ENCODE measurements at regions not wholly inside any gene's neighbourhood (a gene's known extent, or its start where the extent isn't known, plus 50 kb on each side); places are given as distances from the start of the nearest gene placed in this dataset.

DNA sequence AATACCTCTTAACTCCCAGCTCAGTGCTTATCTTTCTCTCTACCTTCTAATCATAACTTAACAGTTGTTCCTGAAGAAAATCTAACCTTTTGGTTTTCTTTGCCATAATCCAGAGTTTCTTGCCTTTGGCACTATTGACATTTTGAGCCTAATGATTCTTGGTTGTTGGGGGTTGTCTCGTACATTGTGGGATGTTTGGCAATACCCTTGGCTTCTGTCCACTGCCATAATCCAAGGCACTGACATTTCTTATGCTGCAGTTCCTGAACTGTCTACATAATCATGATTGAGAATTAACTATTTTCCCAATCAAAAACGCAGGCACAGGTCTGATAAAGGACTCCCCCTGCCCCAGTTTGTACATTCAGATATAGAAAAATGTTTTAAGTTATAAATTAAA, 203.2 kb upstream of the MEX3C start:
- no peak for DNase-seq

- no peak for DNase-seq
Observed at GRCh38 chr18:51401912-51402311, 204.4 kb upstream of the MEX3C start.

GRCh38 chr18:51404620-51405019, 207.1 kb upstream of the MEX3C start:
- no peak for DNase-seq

- DNase-seq = no peak
Observed at GRCh38 chr18:51405683-51406477, 208.4 kb upstream of the MEX3C start.

DNA sequence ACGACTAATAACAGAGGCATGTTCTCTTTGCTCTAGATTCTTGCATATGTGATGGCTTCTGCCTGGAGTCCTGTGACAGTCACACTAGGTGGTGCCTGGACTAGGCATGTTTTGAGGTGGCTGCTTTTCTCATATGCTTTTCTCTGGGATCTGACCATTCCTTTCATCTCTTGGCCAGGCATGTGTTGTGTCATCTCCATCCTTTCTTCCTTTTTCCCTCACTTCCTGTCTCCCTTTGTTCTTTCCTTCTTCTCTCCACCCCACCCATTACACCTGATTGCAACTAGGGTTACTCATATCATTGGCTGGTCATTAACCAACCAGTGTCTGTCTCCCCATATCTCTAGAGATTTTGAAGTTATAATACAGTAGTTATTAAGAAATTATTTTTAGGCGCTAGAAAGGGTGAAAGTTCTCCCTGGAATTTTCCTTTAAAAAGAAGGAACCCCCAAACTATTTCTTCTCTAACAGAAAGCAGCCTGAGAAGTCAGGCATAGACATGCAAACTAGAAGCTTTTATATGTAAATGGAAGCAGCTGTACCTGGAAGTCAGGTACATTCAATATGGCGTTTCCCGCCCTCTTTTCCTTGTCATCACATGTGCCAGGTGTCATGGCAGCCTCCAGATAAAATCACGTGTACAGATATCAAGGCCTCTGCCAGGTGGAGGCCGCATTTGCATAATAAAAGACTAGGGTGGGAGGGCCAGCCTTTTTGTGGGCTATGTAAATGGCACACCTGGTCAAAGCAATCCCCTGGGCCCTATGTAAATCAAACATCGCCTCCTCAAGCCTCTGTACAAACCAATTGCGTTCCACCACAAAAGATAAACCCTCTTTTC, 220.4 kb upstream of the MEX3C start:
- no peak for DNase-seq

DNA sequence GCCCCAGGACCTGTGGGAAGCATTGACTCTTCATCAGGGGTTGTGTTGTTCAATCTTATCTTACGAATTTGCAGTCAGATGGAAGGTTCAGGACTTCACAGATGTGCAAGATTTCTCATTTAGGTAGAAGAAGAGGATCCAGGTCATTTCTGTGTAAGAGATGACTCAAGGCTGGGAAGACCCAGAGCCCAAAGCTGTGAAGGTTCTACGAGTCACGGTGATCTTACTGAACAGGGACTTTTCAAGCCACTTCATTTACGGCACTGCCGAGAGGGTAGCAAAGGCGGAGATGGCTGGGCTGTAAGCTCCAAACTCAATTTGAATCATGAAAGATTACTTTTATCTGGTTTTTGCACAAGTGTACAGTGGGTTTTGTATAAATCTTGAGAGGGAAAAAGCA, 228.0 kb upstream of the MEX3C start:
- DNase-seq = no peak

GRCh38 chr18:51425889-51426288, 228.4 kb upstream of the MEX3C start:
- no peak for DNase-seq

DNA sequence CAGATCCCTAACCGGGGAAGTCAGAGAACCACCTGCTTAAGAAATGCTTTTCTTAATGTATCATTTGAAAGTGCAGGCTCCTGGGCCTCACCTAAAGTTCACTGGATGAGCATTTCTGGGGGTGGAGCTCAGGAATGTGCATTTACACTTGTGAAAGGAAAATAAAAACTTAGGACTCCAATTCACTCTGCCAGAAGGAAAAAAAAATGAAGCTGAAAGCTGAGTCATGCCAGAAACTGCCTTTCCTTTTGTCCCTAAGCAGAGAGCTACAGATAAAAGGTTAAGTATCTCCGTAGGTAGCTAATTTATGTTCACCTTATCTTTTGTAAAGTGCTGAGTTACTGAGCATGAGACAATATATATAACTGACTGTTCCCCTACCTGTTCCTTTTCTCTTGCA, 229.5 kb upstream of the MEX3C start:
- no peak for DNase-seq

DNA sequence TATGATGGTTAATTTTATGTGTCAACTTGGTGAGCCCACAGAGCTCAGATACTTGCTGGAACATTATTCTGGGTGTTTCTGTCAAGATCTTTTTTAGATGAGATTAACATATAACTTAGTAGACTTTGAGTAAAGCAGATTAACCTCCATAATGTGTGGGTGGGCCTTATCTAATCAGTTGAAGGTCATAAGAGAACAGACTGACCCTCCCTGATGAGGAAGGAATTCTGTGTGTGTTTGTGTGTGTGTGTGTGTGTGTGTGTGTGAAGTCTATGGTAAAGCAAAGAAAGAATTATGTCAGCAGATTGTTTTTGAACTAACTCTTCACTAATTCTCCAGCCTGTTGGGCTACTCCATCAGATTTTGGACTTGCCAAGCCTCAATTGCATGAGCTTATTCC, 232.2 kb upstream of the MEX3C start:
- no peak for DNase-seq

DNA sequence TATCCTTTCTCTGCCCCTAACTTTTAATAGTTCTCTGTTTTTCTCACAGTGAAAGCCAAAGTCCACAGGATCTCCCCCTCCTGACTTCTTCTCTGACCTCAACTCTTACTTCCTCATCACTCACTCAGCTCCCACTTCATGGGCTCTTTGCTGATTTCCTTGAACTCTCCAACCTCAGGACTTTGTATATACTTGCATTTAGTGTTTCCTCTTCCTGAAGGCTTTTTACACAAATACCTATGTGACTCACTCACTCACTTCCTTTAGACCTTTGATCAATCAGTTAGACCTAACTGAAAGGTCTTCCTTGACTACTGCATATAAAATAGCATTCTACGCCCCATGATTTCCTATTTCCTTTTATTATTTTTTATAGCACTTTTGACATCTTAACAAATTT, 233.1 kb upstream of the MEX3C start:
- DNase-seq = no peak

- no peak for DNase-seq
Observed at GRCh38 chr18:51433296-51433695, 235.8 kb upstream of the MEX3C start.

GRCh38 chr18:51433881-51434280, 236.4 kb upstream of the MEX3C start:
- DNase-seq = no peak

DNA sequence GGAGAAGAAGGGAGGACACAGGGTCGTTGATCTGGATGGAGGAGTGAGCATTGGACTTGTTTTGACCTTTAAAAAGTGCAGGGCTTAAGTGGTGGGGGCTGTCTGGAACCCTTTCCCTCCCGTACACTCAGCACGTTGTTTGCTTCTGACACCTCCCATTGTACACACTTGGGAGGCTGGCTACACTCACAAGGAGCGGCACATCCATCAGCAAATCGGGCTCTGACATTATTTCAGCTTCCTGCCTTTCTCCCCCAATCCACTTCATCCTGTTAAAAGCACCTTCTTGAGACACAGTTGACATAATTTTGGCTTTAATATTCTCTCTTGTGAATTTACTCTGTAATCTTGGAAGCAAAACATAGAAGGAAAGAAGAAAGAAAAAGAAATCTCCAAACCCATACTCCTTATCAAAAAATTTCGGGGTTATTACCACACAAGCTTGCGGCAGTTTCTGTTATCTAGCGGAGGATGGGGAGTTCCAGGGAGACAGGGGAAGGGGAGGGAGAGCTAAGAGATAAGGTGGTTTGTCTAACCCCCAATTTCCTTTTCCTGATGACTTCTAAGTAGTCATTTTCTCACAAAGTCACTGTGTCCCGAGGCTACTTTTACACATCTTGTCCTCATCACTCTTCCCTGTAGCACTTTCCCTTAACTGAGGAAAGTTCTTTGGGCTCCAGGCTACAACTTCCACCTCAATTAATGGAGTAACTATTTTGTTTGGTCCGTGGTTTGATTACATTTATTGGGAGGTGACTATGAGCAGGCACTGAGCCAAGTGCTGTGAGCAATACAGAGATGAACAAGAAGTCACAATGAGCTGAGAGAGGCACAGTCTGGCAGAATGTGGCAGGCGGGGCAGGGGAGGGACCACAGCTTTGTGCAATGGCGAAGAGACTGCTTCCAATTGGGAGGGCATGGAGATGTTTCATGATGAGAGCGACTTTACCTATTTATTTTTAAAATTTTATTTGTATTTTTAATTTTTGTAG, 240.1 kb upstream of the MEX3C start:
- no peak for DNase-seq

GRCh38 chr18:51438797-51439350, 241.4 kb upstream of the MEX3C start:
- no peak for DNase-seq

- DNase-seq = no peak
Observed at GRCh38 chr18:51442012-51442411, 244.5 kb upstream of the MEX3C start.

GRCh38 chr18:51446571-51447210, 249.2 kb upstream of the MEX3C start:
- no peak for DNase-seq

DNA sequence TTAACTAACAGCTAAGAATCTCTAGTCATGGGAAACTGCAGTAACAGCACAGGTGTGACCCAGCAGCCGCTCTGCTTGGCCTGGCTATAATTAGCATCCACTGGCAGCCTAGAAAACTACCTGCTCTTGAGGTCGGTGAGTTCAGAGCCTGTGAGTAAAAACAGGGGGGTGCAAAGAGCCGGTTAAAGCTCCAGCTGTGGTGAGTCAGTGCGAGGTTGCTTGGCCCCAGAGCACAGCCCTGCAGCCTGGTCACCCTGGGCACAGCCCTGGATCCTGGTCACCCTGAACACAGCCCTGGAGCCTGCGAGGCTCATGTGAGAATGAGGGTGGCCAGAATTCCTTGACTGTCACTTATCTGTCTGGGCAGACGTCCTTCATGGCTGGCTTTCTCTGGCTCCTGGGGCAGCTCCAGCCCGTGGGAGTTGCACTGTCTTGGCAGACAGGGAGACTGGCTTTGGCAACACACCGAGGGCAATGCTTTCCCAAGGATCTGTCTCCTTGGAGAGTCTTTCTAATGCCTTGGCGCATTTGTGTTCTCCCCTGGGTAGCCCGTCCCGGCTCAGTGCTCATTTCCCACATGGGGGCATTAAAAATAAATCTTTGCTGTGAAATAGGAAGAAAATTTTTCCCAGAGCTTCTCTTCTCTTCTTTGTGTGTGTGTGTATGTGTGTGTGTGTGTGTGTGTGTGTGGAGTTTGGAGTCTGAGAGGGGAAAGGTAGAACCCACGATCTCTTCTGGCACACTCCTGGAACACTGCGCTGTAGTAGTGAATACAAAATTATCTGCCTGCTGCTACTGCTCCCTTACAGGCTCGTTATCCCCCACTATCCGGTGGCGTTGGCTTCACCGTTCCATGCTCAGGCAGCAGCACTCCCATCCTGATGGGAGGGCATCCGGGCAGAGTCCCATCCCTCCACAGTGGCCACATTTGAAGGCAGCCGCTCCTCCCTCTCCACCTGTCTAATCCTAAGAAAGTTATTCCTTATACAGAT, 250.2 kb upstream of the MEX3C start:
- DNase-seq = no peak

GRCh38 chr18:51448949-51449348, 251.5 kb upstream of the MEX3C start:
- DNase-seq = no peak

DNA sequence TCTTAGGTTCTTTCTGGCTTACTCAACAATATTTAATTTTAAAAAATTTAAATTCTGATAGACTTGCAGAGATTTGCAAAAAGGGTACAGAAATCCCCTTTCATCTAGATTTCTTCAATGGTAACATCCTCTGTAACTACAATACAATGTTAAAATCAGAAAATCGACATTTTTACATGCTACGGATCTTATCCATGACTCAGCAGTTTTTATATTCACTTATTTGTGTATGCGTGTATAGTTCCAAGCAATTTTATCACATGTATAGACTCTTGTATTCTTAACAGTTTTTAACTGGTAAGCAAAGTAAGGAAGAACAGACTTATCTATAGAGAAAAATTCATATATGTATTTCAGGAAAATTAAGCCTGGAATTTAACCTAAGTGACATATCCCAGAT, 256.1 kb upstream of the MEX3C start:
- no peak for DNase-seq

DNA sequence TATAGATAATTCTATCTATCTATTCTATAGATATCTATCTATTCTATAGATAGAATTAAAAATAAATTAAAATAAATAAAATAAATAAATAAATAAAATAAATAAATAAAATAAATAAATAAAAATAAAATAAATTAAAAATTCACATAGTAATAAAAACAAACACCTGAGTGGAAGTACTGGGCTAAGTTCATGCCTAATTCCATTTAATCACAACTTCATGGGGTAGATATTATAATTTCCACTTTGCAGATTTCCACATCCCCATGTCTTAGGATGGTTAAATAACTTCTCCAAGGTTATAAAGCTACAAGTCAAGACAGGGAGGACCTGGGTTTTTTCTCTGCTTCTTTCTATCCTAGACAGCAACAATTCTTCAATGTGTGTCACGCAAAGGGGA, 261.4 kb upstream of the MEX3C start:
- no peak for DNase-seq

DNA sequence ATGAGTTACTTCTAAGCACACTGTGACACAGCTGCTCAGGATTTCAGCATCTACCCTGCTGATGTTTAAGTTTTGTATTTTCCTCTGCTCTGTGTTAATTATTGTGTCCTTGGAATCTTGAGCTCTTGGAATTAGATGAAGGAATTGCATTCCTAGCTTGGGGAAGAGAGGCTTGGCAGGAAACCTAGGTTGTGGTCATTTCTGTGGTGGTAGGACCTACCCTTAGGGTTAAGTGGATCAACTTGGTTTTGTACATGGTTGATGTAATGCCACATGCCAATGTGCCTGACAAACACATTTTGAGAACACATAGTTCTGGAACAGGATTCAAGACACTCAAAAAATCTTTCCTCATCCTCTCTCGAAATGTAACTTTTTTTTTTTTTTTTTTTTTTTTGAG, 264.5 kb upstream of the MEX3C start:
- no peak for DNase-seq

All from NCI-H1930 (cell line).